ENCODE measurements at regions not wholly inside any gene's neighbourhood (a gene's known extent, or its start where the extent isn't known, plus 50 kb on each side); places are given as distances from the start of the nearest gene placed in this dataset.

GRCh38 chr2:116842164-116842563 lies 972.3 kb upstream of the DDX18 start (continued):
- no peak for TF ChIP-seq CHD7 (IDR thresholded peaks at IDR 0.05; ENCODE audit: insufficient replicate concordance, low read length)
- TF ChIP-seq SIX5 (IDR thresholded peaks at IDR 0.05; ENCODE audit: low read depth, low read length): no peak
- TF ChIP-seq CBX5 (IDR thresholded peaks at IDR 0.05; ENCODE audit: low read depth, low read length): no peak
- TF ChIP-seq TBP (IDR thresholded peaks at IDR 0.05; ENCODE audit: low read depth, low read length): no peak
- TF ChIP-seq E2F6 (IDR thresholded peaks at IDR 0.05): no peak
- TF ChIP-seq USF2 (IDR thresholded peaks at IDR 0.05; ENCODE audit: low read length): no peak
